NCI-H146 treated with DMSO at 0.1 percent for 48 hours (cell line): ENCODE measurements at regions not wholly inside any gene's neighbourhood (a gene's known extent, or its start where the extent isn't known, plus 50 kb on each side); places are given as distances from the start of the nearest gene placed in this dataset.

Experiments
- DNase-seq: peaks from one replicate; lab custom pipeline; 2025; ENCODE audit not compliant: unreplicated experiment; lab: John Stamatoyannopoulos, UW

- DNase-seq: no peak
Observed at GRCh38 chr6:145384503-145384902, 350.8 kb downstream of the EPM2A start.

GRCh38 chr6:145396499-145396898 lies 338.8 kb downstream of the EPM2A start:
- no peak for DNase-seq

GRCh38 chr6:145400508-145400907 lies 334.8 kb downstream of the EPM2A start:
- DNase-seq: no peak

GRCh38 chr6:145405006-145405551 lies 330.2 kb downstream of the EPM2A start:
- no peak for DNase-seq

GRCh38 chr6:145406783-145407182 lies 328.5 kb downstream of the EPM2A start:
- DNase-seq: no peak

GRCh38 chr6:145415616-145416015 lies 319.7 kb downstream of the EPM2A start:
- no peak for DNase-seq

GRCh38 chr6:145420599-145420998 lies 314.7 kb downstream of the EPM2A start:
- DNase-seq: no peak

GRCh38 chr6:145423936-145424335 lies 311.4 kb downstream of the EPM2A start:
- no peak for DNase-seq

GRCh38 chr6:145427232-145427631 lies 308.1 kb downstream of the EPM2A start:
- DNase-seq: no peak

GRCh38 chr6:145428706-145429105 lies 306.6 kb downstream of the EPM2A start:
- no peak for DNase-seq

GRCh38 chr6:145442110-145442509 lies 293.2 kb downstream of the EPM2A start:
- DNase-seq: no peak

GRCh38 chr6:145445674-145446073 lies 289.6 kb downstream of the EPM2A start:
- no peak for DNase-seq

GRCh38 chr6:145451029-145451428 lies 284.3 kb downstream of the EPM2A start:
- no peak for DNase-seq

GRCh38 chr6:145453376-145453775 lies 281.9 kb downstream of the EPM2A start:
- DNase-seq: no peak

GRCh38 chr6:145454006-145454405 lies 281.3 kb downstream of the EPM2A start:
- DNase-seq: no peak

GRCh38 chr6:145457556-145457955 lies 277.8 kb downstream of the EPM2A start:
- DNase-seq: no peak

GRCh38 chr6:145468534-145468933 lies 266.8 kb downstream of the EPM2A start:
- DNase-seq: no peak

- DNase-seq: no peak
Observed at GRCh38 chr6:145469021-145469420, 266.3 kb downstream of the EPM2A start.

GRCh38 chr6:145475794-145476396 lies 259.4 kb downstream of the EPM2A start:
- DNase-seq: no peak

- DNase-seq: no peak
Observed at GRCh38 chr6:145480024-145480423, 255.3 kb downstream of the EPM2A start.

GRCh38 chr6:145483191-145483996 lies 251.9 kb downstream of the EPM2A start:
- DNase-seq: no peak

- DNase-seq: no peak
Observed at GRCh38 chr6:145485288-145485687, 250.0 kb downstream of the EPM2A start.
